ENCODE measurements at regions not wholly inside any gene's neighbourhood (a gene's known extent, or its start where the extent isn't known, plus 50 kb on each side); places are given as distances from the start of the nearest gene placed in this dataset.

DNA sequence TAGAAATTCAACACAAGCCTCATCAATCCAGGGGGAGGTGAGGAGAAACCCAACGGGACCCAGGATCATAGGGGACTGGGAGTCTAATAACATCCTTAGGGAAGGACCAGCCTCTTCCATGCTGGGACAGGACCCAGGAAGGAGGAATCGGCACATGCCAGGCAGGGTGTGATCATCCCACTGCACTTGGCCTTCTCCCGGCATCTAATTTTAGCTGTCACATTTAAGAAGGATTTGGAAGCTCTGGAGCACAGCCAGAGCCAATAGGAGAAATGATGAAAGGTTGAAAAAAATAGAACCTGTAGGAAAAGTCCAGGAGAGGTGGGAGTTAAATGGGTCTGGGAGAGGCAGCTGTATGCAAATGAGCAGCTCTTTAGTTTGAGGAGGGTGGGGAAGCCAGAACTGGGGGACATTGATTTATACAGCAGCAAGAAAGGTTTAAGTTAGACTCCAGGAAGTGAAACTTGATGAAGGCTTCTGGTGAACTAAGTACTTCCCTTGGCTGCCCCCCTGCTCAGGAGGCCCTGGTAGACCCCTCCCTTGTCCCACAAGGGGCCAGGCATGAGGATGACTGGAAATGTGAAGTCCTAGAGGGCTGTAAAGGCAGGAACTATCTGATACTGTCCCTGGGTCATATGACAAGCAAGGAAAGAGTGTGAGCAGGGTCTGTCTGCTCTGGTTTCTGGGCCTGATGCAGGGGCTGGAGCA lies 260.3 kb downstream of the LRFN2 start:
- Histone ChIP-seq H3K9ac (ENCODE audit: low read depth, low read length) (no peak overlapping the region), H3K36me3 (ENCODE audit: insufficient read depth, low read depth, low read length) (no peaks in the 10 kb centered on the region), H3K4me1 (ENCODE audit: insufficient read depth, low read length) (peaks cover 38% of the 10 kb centered on the region; the same call in 1 of the 2 replicates), H3K4me3 (ENCODE audit: low read length) (no peak overlapping the region), H3K9me3 (ENCODE audit: insufficient read depth, low read depth, low read length) (no peaks in the 10 kb centered on the region), H3K27me3 (ENCODE audit: insufficient read depth, low read length) (0 out of 2 replicates have a peak, but pooled peaks cover 4% of the 10 kb centered on the region), H3K27ac (ENCODE audit: low read length) (no peak overlapping the region)

DNA sequence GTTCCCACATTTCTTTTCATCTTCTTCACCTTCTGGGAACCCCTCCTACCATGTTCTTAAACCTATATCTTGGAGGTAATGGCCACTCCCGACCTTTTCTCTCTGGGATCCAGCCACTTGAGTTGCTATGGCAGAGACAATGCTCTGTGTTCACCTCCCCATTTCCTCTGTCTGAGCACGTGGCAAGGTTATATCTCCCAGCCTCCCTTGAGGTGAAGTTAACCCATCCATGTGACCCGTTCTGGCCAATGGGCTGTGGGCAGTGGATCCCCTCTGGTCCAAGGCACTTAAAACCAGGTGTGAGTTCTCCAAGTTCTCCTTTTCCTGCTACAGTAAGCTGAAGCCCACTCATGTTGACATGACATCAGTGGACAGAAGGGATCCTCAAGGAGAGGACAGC lies 261.4 kb downstream of the LRFN2 start:
- no peak overlapping the region for H3K4me3 ChIP-seq (ENCODE audit: low read length)
- H3K9ac ChIP-seq (ENCODE audit: low read depth, low read length) = no peak overlapping the region
- H3K27me3 ChIP-seq (ENCODE audit: insufficient read depth, low read length) = no peaks in the 10 kb centered on the region
- no peak overlapping the region for H3K27ac ChIP-seq (ENCODE audit: low read length)
- no peaks in the 10 kb centered on the region for H3K9me3 ChIP-seq (ENCODE audit: insufficient read depth, low read depth, low read length)
- H3K36me3 ChIP-seq (ENCODE audit: insufficient read depth, low read depth, low read length) = no peaks in the 10 kb centered on the region
- H3K4me1 ChIP-seq (ENCODE audit: insufficient read depth, low read length) = peaks cover 28% of the 10 kb centered on the region; the same call in 1 of the 2 replicates

DNA sequence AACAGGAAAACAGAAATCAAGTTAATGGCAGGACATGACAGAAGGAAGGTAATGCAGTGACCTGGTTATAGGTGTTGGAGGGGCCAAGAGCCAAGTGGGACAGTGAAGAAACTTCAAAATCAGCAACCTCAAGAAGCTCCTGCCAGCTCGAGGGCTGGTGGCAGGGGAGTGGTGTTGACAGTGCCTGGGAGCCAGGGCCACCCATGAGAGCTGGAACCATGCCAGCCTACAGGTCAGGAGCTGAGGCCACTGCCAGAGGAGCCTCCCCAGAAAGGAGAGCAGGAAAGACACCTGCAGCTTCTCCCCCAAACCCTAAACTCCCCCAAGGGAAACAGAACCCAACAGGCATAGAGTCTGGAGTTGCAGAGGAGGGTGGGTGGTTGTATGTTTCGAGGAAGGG lies 262.1 kb downstream of the LRFN2 start:
- Histone ChIP-seq H3K27me3 (ENCODE audit: insufficient read depth, low read length) (no peaks in the 10 kb centered on the region), H3K36me3 (ENCODE audit: insufficient read depth, low read depth, low read length) (no peaks in the 10 kb centered on the region)

DNA sequence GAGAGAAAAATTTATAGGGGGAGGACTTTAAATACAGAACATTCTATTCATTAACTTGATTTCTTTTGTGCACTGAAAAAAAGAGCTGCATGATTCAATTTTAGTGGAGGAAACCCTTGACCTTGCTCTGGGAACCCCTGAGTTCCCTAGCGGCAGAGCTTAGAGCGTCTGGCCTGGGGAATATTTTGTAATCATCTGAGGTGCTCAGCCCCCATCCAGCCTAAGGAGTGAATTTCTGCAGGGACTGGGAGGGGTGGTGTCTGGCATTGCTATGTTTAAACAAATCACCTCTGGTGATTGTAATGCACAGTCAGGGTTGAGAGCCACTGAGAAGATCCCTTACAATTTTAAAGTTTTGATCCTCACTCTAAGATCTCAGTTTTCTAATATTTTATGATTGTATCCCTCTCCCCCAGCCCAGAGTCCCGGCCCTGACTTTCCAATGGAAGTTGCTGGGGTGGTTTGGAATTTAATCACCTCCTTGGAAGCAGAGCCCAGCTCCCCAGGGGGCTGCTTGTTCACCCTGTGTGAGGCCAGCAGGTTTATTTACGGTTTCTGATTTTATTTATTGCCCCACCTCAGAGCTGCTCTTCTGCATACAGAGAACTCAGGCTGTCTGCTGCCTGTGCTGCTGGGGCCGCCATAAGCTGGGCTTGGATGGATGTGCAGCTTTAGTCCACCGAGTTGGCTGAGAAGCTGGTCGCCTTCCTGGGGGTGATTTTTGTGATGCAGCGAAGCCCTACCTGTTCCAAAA lies 263.1 kb downstream of the LRFN2 start:
- peaks cover 14% of the 10 kb centered on the region; the same call in 1 of the 2 replicates for H3K4me1 ChIP-seq (ENCODE audit: insufficient read depth, low read length)
- no peak overlapping the region for H3K9ac ChIP-seq (ENCODE audit: low read depth, low read length)
- no peak overlapping the region for H3K27ac ChIP-seq (ENCODE audit: low read length)
- H3K27me3 ChIP-seq (ENCODE audit: insufficient read depth, low read length) = no peaks in the 10 kb centered on the region
- no peaks in the 10 kb centered on the region for H3K36me3 ChIP-seq (ENCODE audit: insufficient read depth, low read depth, low read length)
- H3K9me3 ChIP-seq (ENCODE audit: insufficient read depth, low read depth, low read length) = no peaks in the 10 kb centered on the region
- no peak overlapping the region for H3K4me3 ChIP-seq (ENCODE audit: low read length)

More for the DNA sequence above, 262.1 kb downstream of the LRFN2 start:
- Histone ChIP-seq H3K4me1 (ENCODE audit: insufficient read depth, low read length) (peaks cover 23% of the 10 kb centered on the region; the same call in 1 of the 2 replicates), H3K4me3 (ENCODE audit: low read length) (no peak overlapping the region), H3K27ac (ENCODE audit: low read length) (no peak overlapping the region), H3K9me3 (ENCODE audit: insufficient read depth, low read depth, low read length) (no peaks in the 10 kb centered on the region), H3K9ac (ENCODE audit: low read depth, low read length) (no peak overlapping the region)

DNA sequence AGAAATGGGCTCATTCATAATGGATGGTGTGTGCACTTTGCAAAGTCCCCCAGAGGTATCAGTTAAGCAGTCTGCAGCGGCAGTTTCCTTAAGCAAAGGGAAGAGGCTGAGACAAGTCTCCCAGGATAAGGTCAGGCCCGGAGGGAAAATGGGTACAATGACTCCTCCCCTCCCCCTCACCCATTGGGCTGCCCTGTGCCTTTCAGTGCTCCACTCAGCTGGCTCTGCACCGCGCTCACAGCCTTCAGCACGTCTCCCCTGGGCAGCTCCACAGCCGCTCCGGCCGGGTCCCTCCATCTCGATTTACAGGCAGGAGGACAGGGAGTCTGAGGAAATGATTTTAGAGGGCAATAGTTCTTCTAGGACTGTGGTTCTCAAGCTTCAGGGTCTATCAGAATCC lies 264.8 kb downstream of the LRFN2 start:
- Histone ChIP-seq H3K27ac (ENCODE audit: low read length) (no peak overlapping the region), H3K36me3 (ENCODE audit: insufficient read depth, low read depth, low read length) (no peaks in the 10 kb centered on the region), H3K4me1 (ENCODE audit: insufficient read depth, low read length) (peaks cover 11% of the 10 kb centered on the region; the same call in 1 of the 2 replicates), H3K9ac (ENCODE audit: low read depth, low read length) (no peak overlapping the region), H3K4me3 (ENCODE audit: low read length) (no peak overlapping the region), H3K27me3 (ENCODE audit: insufficient read depth, low read length) (no peaks in the 10 kb centered on the region), H3K9me3 (ENCODE audit: insufficient read depth, low read depth, low read length) (no peaks in the 10 kb centered on the region)

DNA sequence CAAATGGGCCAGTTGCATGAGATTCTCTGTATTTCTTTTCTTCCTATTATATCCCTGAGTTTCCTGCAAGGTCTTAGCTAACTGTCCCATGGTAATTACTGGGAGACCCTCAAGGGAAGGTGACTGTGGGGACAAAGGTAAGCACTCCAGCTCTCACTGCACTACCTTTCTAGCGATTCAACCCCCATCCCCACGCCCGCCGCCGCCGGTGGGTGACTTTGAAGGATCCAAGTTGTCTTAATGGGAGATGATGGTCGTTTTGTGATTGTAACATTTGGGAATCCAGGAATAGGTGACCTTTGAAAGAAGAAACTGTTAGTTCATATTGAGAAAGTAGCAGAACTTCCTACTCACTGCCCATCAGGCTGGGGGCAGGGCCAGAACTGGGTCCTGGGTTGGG lies 265.5 kb downstream of the LRFN2 start:
- H3K27me3 ChIP-seq (ENCODE audit: insufficient read depth, low read length) = no peaks in the 10 kb centered on the region
- no peak overlapping the region for H3K4me3 ChIP-seq (ENCODE audit: low read length)
- no peaks in the 10 kb centered on the region for H3K9me3 ChIP-seq (ENCODE audit: insufficient read depth, low read depth, low read length)

DNA sequence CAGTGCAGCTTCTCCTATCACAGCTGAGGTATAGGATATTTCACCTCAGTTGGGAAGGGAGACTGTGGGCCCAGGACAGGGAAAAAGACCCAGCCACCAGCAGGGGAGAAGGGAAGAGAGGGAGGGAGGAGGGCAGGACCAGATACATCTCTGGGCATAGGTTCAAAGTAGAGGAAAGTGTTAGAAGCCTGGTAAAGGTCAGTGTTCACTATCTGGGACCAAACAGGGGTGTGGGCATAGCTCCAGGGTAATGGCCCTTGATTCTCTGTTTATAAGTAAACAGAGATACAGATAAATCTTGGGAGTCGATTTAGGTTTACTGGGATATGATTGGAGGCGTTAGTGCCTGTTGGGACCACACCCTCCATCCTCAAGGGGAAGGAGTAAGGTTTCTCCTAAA lies 266.2 kb downstream of the LRFN2 start:
- Histone ChIP-seq H3K9me3 (ENCODE audit: insufficient read depth, low read depth, low read length) (no peaks in the 10 kb centered on the region), H3K27ac (ENCODE audit: low read length) (no peak overlapping the region), H3K9ac (ENCODE audit: low read depth, low read length) (no peak overlapping the region), H3K27me3 (ENCODE audit: insufficient read depth, low read length) (no peaks in the 10 kb centered on the region), H3K4me1 (ENCODE audit: insufficient read depth, low read length) (peaks cover 11% of the 10 kb centered on the region; the same call in 1 of the 2 replicates), H3K36me3 (ENCODE audit: insufficient read depth, low read depth, low read length) (no peaks in the 10 kb centered on the region), H3K4me3 (ENCODE audit: low read length) (no peak overlapping the region)

More for the DNA sequence above, 265.5 kb downstream of the LRFN2 start:
- Histone ChIP-seq H3K9ac (ENCODE audit: low read depth, low read length) (no peak overlapping the region), H3K27ac (ENCODE audit: low read length) (no peak overlapping the region), H3K4me1 (ENCODE audit: insufficient read depth, low read length) (peaks cover 11% of the 10 kb centered on the region; the same call in 1 of the 2 replicates), H3K36me3 (ENCODE audit: insufficient read depth, low read depth, low read length) (no peaks in the 10 kb centered on the region)

DNA sequence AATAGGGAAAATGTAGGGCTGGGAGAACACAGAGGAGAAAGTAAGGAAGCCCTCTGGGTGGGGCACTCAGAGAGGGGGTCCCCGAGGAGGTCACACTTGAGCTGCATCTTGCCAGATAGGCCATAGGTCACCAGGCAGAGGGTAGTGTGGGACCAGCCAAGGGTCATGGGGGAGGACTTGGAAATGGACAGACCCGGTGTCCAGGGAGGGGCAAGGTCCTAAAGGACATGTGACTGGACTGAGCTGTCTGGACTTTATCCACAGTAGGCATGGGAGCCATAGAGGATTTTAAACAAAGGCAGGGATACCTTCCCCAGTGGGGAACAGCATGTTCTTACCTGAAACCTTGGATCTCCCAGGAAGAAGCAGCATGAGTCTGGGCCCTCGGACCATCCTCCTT lies 266.7 kb downstream of the LRFN2 start:
- no peak overlapping the region for H3K4me3 ChIP-seq (ENCODE audit: low read length)
- H3K27ac ChIP-seq (ENCODE audit: low read length) = no peak overlapping the region
- no peak overlapping the region for H3K9ac ChIP-seq (ENCODE audit: low read depth, low read length)
- no peaks in the 10 kb centered on the region for H3K36me3 ChIP-seq (ENCODE audit: insufficient read depth, low read depth, low read length)
- H3K27me3 ChIP-seq (ENCODE audit: insufficient read depth, low read length) = no peaks in the 10 kb centered on the region
- H3K4me1 ChIP-seq (ENCODE audit: insufficient read depth, low read length) = peaks cover 11% of the 10 kb centered on the region; the same call in 1 of the 2 replicates
- no peaks in the 10 kb centered on the region for H3K9me3 ChIP-seq (ENCODE audit: insufficient read depth, low read depth, low read length)

DNA sequence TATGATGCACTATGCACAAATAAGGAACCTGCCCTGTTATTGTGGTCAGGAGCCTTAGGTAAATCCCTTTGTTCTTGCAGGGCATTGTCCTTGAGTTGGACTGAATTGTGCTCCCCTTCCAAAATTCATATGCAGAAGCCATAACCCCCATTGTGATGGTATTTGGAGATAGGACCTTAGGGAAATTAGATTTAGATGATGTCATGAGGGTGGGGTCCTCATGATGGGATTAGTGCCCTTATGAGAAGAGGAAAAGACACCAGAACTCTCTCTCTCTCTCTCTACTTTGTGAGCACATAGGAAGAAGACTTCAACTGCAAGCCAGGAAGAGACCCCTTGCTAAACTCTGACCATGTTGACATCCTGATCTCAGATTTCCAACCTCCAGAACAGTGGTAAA lies 268.0 kb downstream of the LRFN2 start:
- Histone ChIP-seq H3K9ac (ENCODE audit: low read depth, low read length) (no peak overlapping the region), H3K4me3 (ENCODE audit: low read length) (no peak overlapping the region), H3K27ac (ENCODE audit: low read length) (no peak overlapping the region), H3K4me1 (ENCODE audit: insufficient read depth, low read length) (peaks cover 8% of the 10 kb centered on the region; the same call in 1 of the 2 replicates), H3K9me3 (ENCODE audit: insufficient read depth, low read depth, low read length) (no peaks in the 10 kb centered on the region), H3K27me3 (ENCODE audit: insufficient read depth, low read length) (no peaks in the 10 kb centered on the region), H3K36me3 (ENCODE audit: insufficient read depth, low read depth, low read length) (no peaks in the 10 kb centered on the region)

DNA sequence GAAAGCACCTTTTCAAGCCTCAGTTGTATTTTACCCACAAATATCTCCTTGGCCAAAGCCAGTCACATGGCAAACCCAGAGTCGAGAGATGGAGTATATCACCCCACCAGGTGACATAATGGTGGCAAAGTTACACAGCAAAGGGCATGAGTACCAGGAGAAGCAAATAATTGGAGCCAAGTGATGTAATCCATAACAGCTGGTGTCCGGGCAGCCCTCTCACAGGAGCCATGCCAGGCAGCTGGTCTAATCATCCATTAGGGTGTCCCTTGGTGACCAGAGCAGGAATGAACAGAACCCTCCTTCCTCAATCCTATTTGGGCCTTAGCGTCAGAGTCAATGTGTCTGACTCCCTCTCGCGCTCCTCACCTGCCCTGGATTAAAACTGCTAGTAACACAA lies 272.1 kb downstream of the LRFN2 start:
- Histone ChIP-seq H3K4me3 (ENCODE audit: low read length) (no peak overlapping the region), H3K27me3 (ENCODE audit: insufficient read depth, low read length) (no peaks in the 10 kb centered on the region), H3K27ac (ENCODE audit: low read length) (no peak overlapping the region), H3K4me1 (ENCODE audit: insufficient read depth, low read length) (no peaks in the 10 kb centered on the region), H3K9me3 (ENCODE audit: insufficient read depth, low read depth, low read length) (no peaks in the 10 kb centered on the region), H3K9ac (ENCODE audit: low read depth, low read length) (no peak overlapping the region), H3K36me3 (ENCODE audit: insufficient read depth, low read depth, low read length) (no peaks in the 10 kb centered on the region)

DNA sequence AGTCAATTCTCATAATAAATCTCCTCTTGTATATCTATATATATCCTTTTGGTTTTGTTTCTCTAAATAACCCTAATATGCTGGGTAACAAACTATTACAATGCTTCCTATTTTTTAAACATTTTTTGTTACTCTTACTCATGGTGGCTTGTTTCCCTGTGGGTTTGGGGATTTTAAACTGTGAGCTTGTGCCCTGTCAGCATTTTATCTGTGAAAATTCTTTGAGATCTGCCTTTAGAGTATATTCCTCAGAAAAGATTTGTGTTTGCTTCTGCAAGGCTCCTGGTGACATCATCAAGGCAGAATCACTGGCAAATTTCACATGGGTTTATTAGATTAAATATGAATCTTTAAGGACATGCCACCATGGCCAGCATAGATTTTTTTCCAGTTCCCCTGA lies 273.6 kb downstream of the LRFN2 start:
- no peaks in the 10 kb centered on the region for H3K27me3 ChIP-seq (ENCODE audit: insufficient read depth, low read length)
- no peak overlapping the region for H3K9ac ChIP-seq (ENCODE audit: low read depth, low read length)
- H3K4me3 ChIP-seq (ENCODE audit: low read length) = no peak overlapping the region
- no peaks in the 10 kb centered on the region for H3K4me1 ChIP-seq (ENCODE audit: insufficient read depth, low read length)
- no peaks in the 10 kb centered on the region for H3K9me3 ChIP-seq (ENCODE audit: insufficient read depth, low read depth, low read length)
- no peaks in the 10 kb centered on the region for H3K36me3 ChIP-seq (ENCODE audit: insufficient read depth, low read depth, low read length)
- H3K27ac ChIP-seq (ENCODE audit: low read length) = no peak overlapping the region
